Stimulated activated CD8-positive, alpha-beta memory T cell treated with anti-CD3 and anti-CD28 coated beads, Interleukin-12 subunit alpha, Interleukin-12 subunit beta, amount 100 ng/mL, for 24 hours (primary cell): ENCODE measurements at regions not wholly inside any gene's neighbourhood (a gene's known extent, or its start where the extent isn't known, plus 50 kb on each side); places are given as distances from the start of the nearest gene placed in this dataset.

ENCODE experiments used
- DNase-seq: peaks from one replicate; pipeline ENCODE4 v3.0.0-alpha.2; 2020; ENCODE audit errors: extremely low read depth

- DNase-seq: no peak
Observed at GRCh38 chr5:174335682-174336364, 290.3 kb downstream of the NSG2 start.

GRCh38 chr5:174336479-174336878 is 291.0 kb downstream of the NSG2 start:
- DNase-seq: no peak

GRCh38 chr5:174337276-174338184 is 292.0 kb downstream of the NSG2 start:
- DNase-seq: no peak

GRCh38 chr5:174338185-174339010 is 292.9 kb downstream of the NSG2 start:
- DNase-seq: no peak

DNA sequence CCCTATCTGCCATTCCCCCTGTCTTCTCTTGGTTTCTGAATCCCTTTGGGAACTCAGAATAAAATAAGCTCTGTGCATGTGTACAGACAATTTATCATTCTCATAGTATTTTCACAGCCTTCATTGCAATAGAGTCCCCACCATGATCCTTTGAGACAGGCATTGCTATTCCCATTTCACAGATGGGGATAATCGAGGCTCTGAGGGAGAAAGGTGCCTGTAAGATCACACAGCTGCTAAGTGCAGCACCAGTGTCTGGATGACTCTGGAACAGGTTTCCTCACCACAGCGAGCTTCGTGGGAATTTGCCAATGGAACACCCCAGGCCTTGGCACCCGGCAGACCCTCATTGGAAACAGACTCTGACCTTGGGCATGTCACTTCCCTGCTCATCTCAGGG is 293.6 kb downstream of the NSG2 start:
- DNase-seq: no peak

DNA sequence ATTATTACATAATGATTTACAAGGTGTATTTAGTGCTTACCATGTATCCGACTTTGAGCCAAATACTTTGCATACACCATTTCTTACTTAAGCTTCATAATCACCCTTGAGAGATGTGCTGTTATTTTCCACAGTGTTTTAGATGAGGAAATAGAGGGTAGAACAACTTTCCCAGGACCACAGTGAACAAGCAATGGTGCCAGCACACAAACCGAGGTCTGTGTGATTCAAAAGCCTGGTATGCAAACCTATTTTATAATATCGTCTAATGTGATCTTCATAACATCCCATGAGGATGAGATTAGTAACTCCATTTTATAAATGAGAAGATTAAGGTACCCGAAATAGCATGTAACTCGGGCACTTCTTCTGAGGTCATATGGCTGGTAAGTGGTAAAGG is 294.7 kb downstream of the NSG2 start:
- DNase-seq: no peak

GRCh38 chr5:174342696-174343095 is 297.2 kb downstream of the NSG2 start:
- no peak for DNase-seq

DNA sequence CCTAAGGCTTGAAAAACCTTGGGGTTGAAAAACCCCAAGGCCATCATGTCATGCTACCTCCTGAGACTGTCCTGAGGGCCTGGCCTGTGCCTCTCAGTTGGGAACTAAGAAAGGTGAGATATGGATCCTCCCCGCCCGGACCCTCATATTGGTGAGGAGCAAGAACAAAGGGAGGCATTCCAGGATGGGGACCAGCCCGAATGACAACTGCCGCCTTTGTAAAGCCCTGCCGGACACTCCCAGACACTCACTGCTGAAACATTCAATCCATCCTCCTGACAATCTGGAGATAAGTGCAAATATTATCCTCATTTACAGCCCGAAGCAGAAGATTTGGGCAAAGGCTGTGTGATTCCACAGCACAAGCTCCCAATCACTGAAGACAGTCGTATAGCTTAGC is 298.3 kb downstream of the NSG2 start:
- no peak for DNase-seq

- DNase-seq: no peak
Observed at GRCh38 chr5:174344335-174344734, 298.8 kb downstream of the NSG2 start.

DNA sequence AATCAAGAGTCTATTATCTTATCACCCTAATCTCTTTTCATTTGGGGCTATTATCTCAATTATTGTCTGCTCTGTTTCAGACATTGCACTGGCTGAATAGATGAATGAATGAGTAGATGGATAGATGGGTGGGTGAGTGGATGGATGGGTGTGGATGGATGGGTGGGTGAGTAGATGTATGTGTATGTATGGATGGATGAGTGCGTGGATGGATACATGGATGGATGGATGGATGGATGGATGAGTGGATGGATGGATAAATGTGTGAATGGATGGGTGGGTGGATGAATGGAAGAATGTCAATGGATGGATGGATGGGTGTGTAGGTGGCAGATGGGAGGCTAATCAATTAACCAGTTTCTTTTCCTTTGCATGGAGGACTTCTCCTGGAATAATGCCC is 301.7 kb downstream of the NSG2 start:
- no peak for DNase-seq

DNA sequence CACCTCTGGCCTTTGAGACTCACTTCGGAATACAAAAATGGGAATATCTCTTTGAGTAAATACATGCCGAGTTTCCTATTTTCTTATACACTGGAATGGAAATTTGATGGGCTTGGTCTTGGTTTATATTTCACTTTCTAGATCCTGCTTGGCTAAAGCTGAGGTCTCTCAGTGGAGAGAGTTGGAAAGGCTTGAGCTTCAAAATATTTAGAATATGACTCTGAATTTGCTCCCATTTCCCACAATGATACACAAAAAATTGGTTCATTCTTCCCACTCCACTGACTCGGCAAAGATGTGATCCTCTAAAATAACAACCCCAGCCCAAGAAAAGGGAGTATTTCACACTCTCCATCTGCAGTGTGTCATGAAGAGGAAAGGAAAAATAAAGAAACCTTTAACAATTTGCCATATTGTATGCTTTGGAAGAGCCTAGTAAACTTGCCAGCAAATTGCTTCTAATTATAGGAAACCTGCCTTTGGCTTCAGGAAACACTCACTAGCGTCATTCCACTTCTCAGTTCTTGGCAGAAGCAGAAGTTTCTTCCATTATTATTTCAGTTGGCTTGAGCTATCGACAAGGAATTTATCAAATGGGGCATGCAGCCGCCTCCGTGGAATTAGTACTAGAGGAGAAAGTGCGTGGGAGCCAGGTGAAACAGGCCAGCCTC is 302.9 kb downstream of the NSG2 start:
- no peak for DNase-seq

- DNase-seq: no peak
Observed at GRCh38 chr5:174352681-174353080, 307.2 kb downstream of the NSG2 start.

- no peak for DNase-seq
Observed at GRCh38 chr5:174354571-174354970, 309.1 kb downstream of the NSG2 start.

DNA sequence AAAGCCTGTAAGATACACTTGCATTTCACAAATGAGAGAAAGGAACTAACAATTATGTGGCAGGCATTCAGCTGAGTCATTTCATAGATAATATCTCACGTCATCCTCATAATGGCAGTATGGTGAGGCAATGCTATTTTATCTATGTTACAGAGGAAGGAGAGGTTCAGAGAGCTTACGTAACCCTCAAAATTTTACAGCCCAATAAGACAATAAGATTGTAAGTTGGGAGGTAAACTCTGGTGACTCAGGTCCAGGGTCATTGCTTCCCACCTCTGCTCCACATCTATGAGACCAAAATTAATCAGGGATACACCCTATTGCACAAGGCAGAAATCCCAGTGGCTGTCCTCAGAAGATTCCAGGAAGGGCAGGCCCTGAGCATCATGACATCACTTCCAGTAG is 309.7 kb downstream of the NSG2 start:
- no peak for DNase-seq

- DNase-seq: no peak
Observed at GRCh38 chr5:174355995-174356394, 310.5 kb downstream of the NSG2 start.

DNA sequence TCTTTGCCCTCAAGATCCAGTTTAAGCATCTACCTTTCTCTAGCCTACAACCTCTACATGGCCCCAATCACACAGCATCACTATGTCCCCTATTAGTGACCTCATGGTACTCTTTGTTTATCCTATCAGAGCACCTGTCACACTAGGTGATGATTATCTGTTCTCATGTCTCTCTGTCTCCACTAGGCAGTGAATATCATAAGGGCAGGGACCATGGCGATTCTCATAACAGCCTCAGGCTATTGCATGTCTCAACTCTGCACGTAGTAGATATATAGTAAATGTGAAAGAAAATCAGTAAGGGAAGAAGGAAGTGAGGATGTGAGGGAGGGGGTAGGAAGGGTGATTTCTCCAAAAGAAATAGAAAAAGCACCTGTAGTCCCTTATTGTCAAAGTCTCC is 311.0 kb downstream of the NSG2 start:
- DNase-seq: no peak

DNA sequence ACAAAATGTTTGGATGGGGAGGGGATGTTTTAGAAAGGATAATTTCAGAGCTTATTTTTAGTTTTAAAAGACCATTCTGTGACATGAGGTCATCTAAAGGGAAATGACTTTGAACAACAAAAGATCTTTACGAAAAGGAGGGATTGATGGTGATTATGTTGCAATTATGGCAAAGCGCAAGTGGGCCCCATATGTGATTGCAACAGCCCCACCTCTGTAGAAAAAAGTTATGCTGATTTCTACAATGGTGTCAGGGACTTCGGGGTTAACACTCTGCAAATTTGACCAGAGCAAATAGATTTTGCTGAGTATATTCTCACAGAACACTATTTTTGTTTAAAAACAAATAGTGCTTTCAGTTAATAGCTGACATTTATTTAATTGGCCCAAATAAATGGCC is 312.8 kb downstream of the NSG2 start:
- DNase-seq: no peak

- no peak for DNase-seq
Observed at GRCh38 chr5:174359071-174359470, 313.6 kb downstream of the NSG2 start.

DNA sequence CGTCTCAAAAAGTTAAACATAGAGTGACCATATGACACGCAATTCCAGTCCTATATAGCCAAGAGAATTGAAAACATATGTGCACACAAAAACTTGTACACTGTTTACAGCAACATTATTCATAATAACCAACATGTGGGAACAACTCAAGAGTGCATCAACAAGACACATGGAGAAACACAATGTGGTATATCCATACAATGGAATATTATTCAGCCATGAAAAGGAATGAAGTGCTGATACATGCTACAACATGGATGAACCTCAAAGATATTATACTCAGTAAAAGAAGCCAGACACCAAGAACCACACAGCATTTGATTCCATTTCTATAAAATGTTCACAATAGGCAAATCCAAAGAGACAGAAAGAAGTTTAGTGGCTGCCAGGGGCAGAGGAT is 317.0 kb downstream of the NSG2 start:
- no peak for DNase-seq

DNA sequence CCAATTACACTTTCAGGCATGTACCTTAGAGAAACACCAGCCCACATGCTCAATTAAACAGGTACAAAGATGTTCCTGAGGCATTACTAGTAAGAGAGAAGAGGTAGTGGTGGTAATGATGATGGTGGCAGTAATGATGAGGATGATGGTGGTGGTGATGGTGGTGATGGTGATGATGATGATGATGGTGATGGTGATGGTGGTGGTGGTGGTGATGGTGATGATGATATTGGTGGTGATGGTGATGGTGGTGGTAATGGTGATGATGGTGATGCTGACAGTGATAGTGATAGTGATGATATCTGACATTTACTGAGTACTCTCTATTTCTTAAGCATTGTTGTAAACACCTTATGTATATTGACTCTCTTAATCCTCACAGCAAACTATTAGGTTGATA is 318.4 kb downstream of the NSG2 start:
- no peak for DNase-seq

- no peak for DNase-seq
Observed at GRCh38 chr5:174364676-174365075, 319.2 kb downstream of the NSG2 start.

DNA sequence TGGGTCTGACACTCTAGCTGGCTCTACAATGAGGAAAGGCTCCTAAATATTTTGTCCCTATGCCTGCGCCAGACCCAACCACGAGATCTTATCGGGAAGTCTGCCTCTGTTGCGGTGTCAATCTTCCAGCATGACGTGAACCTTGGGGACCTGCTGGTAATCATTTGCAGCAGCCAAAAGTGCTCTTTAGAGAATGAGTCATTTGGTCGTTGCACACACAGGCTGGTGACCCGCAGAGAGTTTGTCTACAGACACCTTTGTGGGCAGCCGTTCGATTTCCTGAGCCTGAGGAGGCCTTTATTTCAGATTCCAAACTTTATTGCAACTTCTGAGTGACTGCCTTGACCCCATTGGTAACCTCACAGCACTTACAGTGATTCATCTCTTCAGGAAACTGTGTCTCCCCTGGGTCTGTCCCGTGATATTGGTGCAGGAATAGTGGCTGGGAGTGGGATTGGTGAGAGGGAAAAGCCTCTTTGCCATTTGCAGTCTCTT is 326.1 kb downstream of the NSG2 start:
- DNase-seq: no peak
